Germinal center (tissue), 1 donor: ENCODE measurements at regions not wholly inside any gene's neighbourhood (a gene's known extent, or its start where the extent isn't known, plus 50 kb on each side); places are given as distances from the start of the nearest gene placed in this dataset.

Experiments used
- DNase-seq: peaks from one replicate; pipeline ENCODE4 v3.0.0; 2012; ENCODE audit warnings: mixed read lengths, low spot score

DNA sequence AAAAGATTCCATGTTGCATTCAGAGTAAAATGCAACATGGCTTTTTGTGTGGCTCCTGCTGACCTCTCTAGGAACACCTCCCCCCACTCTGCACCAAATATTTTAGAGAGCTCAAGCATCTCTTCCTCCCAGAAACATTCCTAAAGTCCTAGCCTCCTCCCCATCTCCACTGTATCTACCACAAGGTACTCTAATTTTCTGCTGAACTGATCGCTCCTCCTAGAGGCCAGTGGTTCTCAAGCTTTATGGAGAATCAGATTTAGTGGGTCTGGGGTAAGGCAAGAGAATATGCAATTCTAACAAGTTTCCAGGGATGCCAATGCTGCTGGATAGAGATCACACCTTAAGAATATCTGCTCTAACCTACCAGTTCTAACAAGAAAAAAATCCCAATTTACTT lies 89.5 kb upstream of the HNRNPA3 start:
- DNase-seq: no peak

GRCh38 chr2:177124371-177124770 lies 88.2 kb upstream of the HNRNPA3 start:
- no peak for DNase-seq

DNA sequence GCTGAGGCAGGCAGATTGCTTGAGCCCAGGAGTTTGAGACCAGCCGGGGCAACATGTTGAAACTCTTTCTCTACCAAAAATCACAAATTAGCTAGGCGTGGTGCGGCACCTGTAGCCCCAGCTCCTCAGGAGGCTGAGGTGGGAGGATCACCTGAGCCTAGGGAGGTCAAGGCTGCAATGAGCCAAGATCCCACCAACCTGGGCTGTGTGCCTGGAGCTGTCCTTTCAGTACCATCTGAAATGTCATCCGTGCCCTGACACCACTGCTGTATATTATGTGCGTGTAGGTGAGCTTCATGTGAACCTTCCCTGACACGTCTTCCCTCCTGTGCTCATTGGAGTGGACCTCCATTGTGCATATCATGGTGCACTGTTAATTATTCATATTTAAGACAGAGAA lies 84.8 kb upstream of the HNRNPA3 start:
- DNase-seq: no peak

- DNase-seq: no peak
Measured at GRCh38 chr2:177129610-177130009, 83.0 kb upstream of the HNRNPA3 start.

DNA sequence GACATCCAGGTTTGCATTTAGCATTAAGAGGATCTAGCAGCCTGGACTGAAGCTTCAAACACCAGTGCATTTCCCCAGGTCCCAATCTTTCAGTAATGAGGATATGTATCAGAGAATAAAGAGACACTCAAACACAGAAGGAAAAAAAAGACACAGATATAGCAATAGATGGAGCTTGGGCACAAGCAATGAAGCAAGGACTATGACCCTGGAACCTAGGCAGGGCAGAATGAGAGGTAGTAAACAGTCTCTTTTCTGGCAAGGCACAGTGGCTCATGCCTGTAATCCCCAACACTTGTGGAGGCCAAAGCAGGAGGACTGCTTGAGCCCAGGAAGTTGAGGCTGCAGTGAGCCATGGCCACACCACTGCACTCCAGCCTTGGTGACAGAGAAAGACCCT lies 80.7 kb upstream of the HNRNPA3 start:
- no peak for DNase-seq

- DNase-seq: no peak
Measured at GRCh38 chr2:177138823-177139222, 73.8 kb upstream of the HNRNPA3 start.

DNA sequence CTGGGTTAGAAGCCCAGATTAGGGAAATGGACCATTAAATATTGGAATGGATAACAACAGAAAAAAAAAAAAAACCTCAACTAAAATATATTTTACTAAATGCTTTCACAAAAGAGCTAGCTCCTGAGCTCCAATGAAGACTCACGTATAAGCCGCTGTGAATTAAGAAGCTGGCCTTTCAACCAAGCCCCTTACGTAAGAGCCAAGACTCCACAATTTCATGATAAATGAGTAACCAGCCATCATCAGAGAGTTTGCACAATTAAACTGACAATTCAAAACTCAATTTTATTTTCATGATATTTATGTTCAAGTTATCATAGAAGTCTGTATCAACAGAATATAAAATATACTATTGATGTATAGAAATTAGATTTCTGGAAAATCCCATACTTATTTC lies 70.7 kb upstream of the HNRNPA3 start:
- DNase-seq: no peak

DNA sequence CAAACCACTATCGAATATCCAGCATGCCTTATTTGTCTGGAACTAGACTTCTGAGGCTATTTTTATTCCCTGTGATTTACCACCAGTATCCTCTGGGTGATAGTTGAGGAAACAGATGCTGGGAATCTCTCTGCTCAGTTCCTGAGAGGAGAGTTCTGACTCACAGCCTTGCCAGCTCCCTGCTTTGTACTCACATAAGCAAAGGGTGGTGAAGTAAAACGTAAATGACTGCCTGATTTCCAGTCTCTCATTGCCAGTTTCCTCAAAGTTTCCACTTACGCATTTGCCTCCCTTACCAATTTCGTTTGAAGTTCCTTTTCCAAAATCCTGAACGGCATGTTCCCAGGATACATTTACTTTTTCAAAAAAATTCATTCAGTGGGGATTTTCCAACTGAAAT lies 69.2 kb upstream of the HNRNPA3 start:
- no peak for DNase-seq

GRCh38 chr2:177147093-177147694 lies 65.4 kb upstream of the HNRNPA3 start:
- DNase-seq: peak; percentile 42

DNA sequence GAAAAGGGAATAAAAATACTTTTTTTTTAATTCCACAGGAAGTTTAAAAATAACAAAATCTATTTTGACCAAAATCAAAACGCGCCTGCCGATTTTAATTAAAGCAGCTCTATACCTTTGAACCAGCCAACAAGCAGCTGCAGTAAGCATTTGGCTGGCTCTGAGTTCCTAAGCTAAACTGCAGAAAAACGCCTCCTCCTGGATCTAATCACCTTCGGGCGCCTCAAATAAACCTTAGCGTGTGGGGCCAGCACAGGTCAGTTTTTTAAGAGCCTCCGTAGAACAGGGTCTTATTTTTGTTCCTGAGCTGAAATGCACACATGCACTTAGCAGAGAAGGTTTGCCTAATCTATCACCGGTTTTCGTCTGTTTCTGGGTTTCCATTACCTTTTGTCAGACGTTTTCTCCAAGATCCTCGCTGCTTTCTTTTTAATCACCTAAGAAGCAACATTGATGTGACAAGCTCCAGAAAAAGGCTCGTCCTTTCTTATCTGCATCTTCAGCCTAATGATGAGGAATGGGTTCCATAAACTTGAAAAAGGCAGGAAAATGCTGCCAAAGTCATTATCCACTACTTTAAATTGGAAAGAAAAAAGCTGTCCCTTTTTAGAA lies 64.7 kb upstream of the HNRNPA3 start:
- no peak for DNase-seq

DNA sequence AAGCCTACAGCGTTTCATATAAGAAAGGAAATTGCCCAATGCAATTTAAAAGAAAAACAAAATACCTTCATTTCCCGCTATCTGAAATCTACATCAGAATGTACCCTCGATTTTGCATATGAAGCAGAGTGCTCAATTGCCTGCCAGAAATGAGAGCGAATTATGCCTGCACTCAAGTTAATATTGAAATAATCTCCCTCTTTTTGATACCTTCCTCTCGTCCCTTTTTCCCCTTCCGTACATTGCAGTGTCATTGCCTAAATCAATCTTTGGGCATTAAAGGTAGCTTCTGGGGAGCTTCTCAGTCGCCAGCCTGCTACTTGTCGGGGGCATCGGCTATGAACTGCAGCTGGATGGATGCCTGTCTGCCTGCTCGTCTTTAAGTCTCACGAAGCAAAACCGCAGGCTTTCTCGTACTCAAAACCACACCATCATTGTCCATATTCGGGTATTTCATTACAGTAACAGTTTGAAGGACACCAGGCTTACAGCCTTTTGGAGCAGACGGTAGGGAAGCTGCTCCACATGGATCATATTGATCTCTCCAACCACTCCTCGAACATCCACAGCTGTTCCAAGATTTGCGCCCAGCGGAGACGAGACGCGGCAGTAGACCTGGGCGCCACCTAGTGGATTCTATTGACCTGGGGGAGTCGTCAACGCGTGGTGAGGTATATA lies 64.0 kb upstream of the HNRNPA3 start:
- peak; percentile 59 for DNase-seq

DNA sequence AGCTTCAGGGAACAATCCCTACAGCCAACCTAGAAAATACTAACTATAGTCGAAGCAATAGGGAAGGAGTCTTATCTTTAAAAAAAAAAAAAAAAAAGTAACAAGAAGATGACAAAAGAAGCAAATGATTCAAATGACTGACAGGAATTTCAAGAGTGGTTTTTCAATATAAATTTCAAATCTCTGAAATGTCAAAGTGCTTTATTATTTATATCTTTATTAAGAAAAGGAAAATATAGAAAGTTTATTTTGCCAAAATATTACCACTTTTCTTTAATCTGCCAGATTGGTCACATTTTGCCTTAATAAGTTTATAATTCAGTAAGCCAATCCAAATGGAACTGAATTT lies 63.5 kb upstream of the HNRNPA3 start:
- DNase-seq: no peak

DNA sequence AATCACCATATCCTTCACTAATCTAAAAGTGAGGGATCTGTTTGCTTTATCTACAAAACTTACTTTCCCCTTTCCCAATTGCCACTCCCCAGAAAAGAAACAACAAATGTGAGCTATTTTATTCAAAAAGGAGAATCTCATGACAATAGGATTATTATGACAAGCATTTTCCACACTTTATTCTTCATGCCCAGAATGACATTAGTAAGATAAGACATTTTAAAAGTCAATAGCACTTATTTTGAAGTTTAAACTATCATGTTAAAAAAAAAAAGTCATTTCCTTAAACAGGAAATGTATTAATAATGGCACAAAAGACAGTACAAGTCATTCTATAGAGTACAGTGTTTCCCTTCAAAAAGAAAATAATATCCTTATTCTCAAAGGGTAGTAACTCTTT lies 58.8 kb upstream of the HNRNPA3 start:
- DNase-seq: no peak

DNA sequence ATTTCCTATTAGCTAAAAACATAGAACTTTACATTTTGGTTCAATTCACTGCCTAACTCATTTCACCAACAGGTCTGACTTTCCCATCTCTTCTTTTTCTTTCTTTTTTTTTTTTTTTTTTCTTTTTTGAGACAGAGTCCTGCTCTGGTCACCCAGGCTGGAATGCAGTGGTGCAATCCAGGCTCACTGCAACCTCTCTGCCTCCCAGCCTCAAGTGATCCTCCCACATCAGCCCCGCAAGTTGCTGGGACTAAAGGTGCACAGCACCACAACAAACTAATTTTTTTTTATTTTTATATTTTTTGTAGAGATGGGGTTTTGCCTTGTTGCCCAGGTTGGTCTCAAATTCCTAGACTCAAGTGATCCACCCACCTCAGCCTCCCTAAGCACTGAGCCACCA lies 57.8 kb upstream of the HNRNPA3 start:
- no peak for DNase-seq

DNA sequence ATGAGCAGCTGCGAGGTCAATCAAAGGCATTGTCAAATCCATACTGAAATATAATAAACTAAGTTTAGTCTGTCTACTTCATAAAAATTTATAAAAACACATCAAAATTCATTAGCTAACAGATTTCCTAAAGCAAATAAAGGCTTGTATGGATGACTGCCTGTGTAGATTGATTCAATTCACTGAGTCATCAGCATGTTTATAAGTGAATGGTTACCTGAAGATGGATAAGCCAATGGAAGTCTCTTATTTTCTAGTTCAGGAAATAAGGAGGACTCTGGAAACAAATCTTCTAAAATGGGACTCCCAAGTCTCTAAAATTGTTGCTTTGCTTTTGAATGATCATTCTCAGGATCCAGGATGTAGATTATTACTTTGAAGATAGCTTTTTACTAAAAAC lies 57.0 kb upstream of the HNRNPA3 start:
- DNase-seq: no peak

DNA sequence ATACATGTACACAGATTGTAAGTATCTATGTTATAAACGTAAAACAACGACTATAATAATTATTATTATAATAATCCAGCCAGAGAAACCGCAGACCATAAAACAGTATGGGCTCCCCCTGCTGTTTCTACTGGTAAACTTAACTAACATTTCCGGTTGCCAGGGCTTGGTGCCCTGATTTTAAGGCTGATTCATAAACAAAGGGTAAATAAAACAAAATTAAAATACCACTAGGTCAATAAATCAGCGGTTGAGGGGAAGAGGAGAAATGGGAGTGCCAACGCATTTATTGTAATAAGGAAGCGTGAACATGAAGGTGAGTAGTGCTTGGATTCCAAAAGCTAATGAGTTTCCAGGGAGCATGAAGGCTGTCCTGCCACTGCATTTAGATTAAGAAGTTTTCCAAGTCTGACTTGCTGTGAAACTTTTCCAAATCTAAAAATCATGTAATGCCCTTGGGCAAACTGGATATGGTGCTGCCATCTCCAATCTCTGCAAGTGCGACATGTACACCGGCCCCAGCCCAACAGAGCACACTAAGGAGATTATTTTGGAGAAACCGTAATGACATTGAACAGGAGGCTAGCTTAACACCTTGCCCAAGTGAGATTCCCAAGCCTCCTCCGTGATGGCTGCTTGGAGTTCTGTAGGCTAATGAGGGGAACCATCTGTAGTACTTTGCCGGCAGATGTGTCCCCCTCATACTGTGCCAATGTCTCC lies 50.7 kb upstream of the HNRNPA3 start:
- DNase-seq: peak; percentile 27
